ENCODE measurements at regions not wholly inside any gene's neighbourhood (a gene's known extent, or its start where the extent isn't known, plus 50 kb on each side); places are given as distances from the start of the nearest gene placed in this dataset.

DNA sequence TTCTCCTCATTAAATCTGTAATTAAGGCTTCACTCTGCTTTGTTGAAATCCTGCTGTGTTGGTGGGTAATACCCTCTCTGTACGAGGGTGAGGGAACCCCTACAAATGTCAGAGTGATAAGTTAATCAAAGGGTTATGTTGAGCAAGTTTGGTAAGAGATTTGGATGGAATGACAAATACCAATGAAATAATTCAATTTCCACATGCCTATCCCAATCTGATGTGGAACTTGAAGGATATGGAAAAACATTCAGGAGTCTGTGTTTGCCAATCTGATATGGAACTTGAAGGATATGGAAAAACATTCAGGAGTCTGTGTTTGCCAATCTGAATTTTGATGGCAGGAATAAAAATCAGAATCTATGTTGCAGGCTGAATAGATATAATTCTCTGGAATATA, 910.2 kb downstream of the TUSC7 start:
- TF ChIP-seq, protein P1, sequence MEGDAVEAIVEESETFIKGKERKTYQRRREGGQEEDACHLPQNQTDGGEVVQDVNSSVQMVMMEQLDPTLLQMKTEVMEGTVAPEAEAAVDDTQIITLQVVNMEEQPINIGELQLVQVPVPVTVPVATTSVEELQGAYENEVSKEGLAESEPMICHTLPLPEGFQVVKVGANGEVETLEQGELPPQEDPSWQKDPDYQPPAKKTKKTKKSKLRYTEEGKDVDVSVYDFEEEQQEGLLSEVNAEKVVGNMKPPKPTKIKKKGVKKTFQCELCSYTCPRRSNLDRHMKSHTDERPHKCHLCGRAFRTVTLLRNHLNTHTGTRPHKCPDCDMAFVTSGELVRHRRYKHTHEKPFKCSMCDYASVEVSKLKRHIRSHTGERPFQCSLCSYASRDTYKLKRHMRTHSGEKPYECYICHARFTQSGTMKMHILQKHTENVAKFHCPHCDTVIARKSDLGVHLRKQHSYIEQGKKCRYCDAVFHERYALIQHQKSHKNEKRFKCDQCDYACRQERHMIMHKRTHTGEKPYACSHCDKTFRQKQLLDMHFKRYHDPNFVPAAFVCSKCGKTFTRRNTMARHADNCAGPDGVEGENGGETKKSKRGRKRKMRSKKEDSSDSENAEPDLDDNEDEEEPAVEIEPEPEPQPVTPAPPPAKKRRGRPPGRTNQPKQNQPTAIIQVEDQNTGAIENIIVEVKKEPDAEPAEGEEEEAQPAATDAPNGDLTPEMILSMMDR (conservative IDR thresholded peaks at IDR 0.05) = no peak
- no peak for TF ChIP-seq EZH2 (IDR thresholded peaks at IDR 0.05; ENCODE audit: low read depth)

Data from PC-9 (cell line).